ENCODE measurements at regions not wholly inside any gene's neighbourhood (a gene's known extent, or its start where the extent isn't known, plus 50 kb on each side); places are given as distances from the start of the nearest gene placed in this dataset.

DNA sequence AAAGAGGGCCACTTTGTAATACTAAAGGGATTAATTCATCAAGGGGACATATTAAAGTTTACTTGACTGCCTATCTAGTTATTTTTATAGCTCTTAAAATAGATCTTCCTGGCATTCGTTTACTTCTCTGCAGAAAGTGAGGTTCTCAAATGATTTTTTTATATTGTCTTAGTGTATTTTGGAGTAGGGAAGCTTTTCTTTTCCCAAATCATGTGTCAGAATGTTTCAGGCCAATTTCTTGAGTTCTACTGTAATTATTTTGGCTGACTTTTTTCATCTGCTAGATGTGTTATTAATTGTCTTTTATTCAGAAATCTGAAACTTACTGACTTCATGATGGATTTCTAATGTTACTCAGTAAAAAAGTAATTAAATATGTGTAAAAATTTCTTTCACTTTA is 60.2 kb upstream of the FBXL7 start:
- no peak overlapping the region for H3K4me3 ChIP-seq
- no peak overlapping the region for H3K27ac ChIP-seq
- H3K9me3 ChIP-seq: no peaks in the 10 kb centered on the region
- intact Hi-C loops (cut with DNase I; ENCODE audit: low total_unique reads): no loop called here
- no peaks in the 10 kb centered on the region for H3K4me1 ChIP-seq
- H3K27me3 ChIP-seq: no peaks in the 10 kb centered on the region
- no peaks in the 10 kb centered on the region for H3K36me3 ChIP-seq
- TF ChIP-seq, protein P1, sequence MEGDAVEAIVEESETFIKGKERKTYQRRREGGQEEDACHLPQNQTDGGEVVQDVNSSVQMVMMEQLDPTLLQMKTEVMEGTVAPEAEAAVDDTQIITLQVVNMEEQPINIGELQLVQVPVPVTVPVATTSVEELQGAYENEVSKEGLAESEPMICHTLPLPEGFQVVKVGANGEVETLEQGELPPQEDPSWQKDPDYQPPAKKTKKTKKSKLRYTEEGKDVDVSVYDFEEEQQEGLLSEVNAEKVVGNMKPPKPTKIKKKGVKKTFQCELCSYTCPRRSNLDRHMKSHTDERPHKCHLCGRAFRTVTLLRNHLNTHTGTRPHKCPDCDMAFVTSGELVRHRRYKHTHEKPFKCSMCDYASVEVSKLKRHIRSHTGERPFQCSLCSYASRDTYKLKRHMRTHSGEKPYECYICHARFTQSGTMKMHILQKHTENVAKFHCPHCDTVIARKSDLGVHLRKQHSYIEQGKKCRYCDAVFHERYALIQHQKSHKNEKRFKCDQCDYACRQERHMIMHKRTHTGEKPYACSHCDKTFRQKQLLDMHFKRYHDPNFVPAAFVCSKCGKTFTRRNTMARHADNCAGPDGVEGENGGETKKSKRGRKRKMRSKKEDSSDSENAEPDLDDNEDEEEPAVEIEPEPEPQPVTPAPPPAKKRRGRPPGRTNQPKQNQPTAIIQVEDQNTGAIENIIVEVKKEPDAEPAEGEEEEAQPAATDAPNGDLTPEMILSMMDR (IDR thresholded peaks at IDR 0.05): no peak
- TF ChIP-seq POLR2A (IDR thresholded peaks at IDR 0.05): no peak
- DNase-seq: no peak

DNA sequence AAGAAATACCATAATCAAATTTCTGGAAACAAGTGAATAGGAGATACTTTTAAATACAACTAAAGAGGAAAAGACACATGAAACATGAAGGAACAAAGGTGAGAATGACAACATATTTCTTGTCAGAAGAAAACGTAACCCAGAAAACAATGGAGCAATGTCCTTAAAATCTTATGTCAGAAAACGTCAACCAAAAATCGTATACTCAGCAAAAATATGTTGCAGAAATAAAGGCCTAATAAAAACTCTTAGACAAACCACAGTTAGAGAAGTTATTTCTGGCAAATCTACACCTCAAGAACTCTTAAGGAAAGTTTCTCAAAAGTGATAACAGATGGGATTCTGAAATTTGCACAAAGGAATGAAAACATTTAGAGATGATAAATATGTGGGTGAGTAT is 66.3 kb upstream of the FBXL7 start:
- no peak for DNase-seq
- no peak overlapping the region for H3K27ac ChIP-seq
- intact Hi-C loops (cut with DNase I; ENCODE audit: low total_unique reads): no loop called here
- H3K4me3 ChIP-seq: no peak overlapping the region
- no peaks in the 10 kb centered on the region for H3K4me1 ChIP-seq
- TF ChIP-seq POLR2A (IDR thresholded peaks at IDR 0.05): no peak
- TF ChIP-seq, protein P1 (IDR thresholded peaks at IDR 0.05): no peak
- H3K27me3 ChIP-seq: no peaks in the 10 kb centered on the region
- no peaks in the 10 kb centered on the region for H3K36me3 ChIP-seq
- H3K9me3 ChIP-seq: no peaks in the 10 kb centered on the region

DNA sequence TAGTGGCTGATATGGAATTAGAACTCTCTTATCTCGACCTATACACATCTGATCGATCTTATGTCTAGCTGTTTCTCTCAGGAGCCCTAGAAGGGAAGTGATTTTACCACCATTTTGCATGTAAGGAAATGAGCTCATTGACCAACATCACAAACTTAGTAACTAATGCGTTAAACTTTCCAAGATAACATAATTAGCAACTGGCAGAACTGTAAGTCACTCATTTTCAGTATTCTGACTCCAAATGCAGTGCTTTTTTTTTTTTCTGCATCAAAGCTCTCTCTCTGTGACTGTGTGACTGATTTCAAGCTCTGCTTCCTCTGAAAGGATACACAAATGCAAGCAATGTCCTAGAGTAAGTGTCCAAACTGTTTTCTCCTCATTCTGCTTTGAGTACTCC is 68.1 kb upstream of the FBXL7 start:
- Histone ChIP-seq H3K4me1 (no peaks in the 10 kb centered on the region), H3K36me3 (no peaks in the 10 kb centered on the region), H3K9me3 (no peaks in the 10 kb centered on the region), H3K27ac (no peak overlapping the region), H3K27me3 (no peaks in the 10 kb centered on the region), H3K4me3 (no peak overlapping the region)
- TF ChIP-seq, protein P1 (IDR thresholded peaks at IDR 0.05): no peak
- no peak for TF ChIP-seq POLR2A (IDR thresholded peaks at IDR 0.05)
- no peak for DNase-seq
- intact Hi-C loops (cut with DNase I; ENCODE audit: low total_unique reads): no loop called here

DNA sequence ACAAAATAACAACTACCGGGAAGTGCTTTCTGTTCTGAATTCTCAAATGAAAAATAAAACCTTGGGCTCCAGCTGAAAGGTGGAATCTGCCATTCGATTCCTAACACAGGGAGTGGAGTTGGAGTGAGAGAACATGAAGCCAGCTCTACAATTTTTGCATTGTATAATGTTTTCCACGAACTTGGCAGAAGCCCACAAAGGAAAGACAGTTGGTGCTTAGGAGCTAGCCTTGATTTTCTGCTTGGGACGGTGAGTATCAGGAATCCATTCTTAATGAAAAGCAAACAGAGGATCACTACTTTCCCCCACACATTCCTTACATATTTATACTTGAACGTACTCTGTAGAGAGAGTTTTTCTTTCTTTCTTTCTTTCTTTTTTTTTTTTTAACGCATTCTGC is 74.2 kb upstream of the FBXL7 start:
- Histone ChIP-seq H3K4me3 (peak overlapping the region; percentile 22 to 30), H3K27me3 (no peaks in the 10 kb centered on the region), H3K4me1 (peaks cover 0 to 9% of the 10 kb centered on the region in 2 donors), H3K36me3 (no peaks in the 10 kb centered on the region), H3K27ac (peak overlapping the region in 1 of 2 donors; percentile 52), H3K9me3 (no peaks in the 10 kb centered on the region)
- TF ChIP-seq, protein P1 (IDR thresholded peaks at IDR 0.05): no peak
- no peak for TF ChIP-seq POLR2A (IDR thresholded peaks at IDR 0.05)
- no peak for DNase-seq
- intact Hi-C loops (cut with DNase I; ENCODE audit: low total_unique reads): no loop called here

DNA sequence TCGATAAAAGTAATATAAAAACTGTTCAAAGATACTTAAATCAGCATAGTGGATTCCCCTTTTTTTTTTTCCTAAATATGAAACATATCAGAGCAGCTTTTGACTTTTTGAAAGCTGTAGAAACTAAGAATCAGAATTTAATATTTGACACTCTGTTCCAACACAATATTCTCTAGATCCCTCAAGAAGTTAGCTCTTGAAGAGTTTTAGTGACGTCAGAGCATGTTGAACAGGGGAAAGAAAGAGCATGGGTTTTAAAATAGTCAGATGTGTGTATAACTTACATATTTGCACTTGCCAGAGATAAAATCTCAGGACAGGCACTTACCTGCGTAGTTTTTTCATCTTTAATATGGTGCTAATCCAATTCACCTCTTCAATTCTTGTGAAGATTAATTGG is 75.2 kb upstream of the FBXL7 start:
- intact Hi-C loops (cut with DNase I; ENCODE audit: low total_unique reads): no loop called here
- no peak overlapping the region for H3K4me3 ChIP-seq
- H3K4me1 ChIP-seq: peaks cover 0 to 9% of the 10 kb centered on the region in 2 donors
- no peak for DNase-seq
- no peaks in the 10 kb centered on the region for H3K27me3 ChIP-seq
- H3K27ac ChIP-seq: no peak overlapping the region
- no peaks in the 10 kb centered on the region for H3K36me3 ChIP-seq
- H3K9me3 ChIP-seq: no peaks in the 10 kb centered on the region
- TF ChIP-seq, protein P1 (IDR thresholded peaks at IDR 0.05): no peak
- no peak for TF ChIP-seq POLR2A (IDR thresholded peaks at IDR 0.05)

Measured in uterus (tissue), 3 donors.